Gastrocnemius medialis (tissue), 4 donors: ENCODE measurements at regions not wholly inside any gene's neighbourhood (a gene's known extent, or its start where the extent isn't known, plus 50 kb on each side); places are given as distances from the start of the nearest gene placed in this dataset.

Source experiments
- CTCF ChIP-seq, 5 experiments: fragments of 450-650 bp in 3 of 5; fragments of 200-600 bp in 2 of 5; sonication (generic) in 2 of 5; IDR thresholded peaks in 4 of 5; conservative IDR thresholded peaks in 1 of 5; 1 replicate in 4 of 5; 2 replicates in 1 of 5; pipeline ENCODE4 v1.5.1; 2016 to 2019; ENCODE audit warnings: antibody characterized with exemption in 5 of 5, mild to moderate bottlenecking in 3 of 5, moderate library complexity in 3 of 5
- POLR2A ChIP-seq, 2 donors: fragments of 450-650 bp; IDR thresholded peaks; one replicate each; pipeline ENCODE4 v1.6.1; 2017; ENCODE audit warnings: antibody characterized with exemption in 2 of 2, mild to moderate bottlenecking in 2 of 2, moderate library complexity in 2 of 2

- TF ChIP-seq POLR2A (IDR thresholded peaks at IDR 0.05) (no peak), CTCF (IDR thresholded peaks at IDR 0.05 in 4 of 5, conservative IDR thresholded peaks at IDR 0.05 in 1 of 5) (no peak)
Observed at GRCh38 chr9:106745457-106745856, 117.5 kb upstream of the ZNF462 start.
